H9 (cell line): ENCODE measurements at regions not wholly inside any gene's neighbourhood (a gene's known extent, or its start where the extent isn't known, plus 50 kb on each side); places are given as distances from the start of the nearest gene placed in this dataset.

ENCODE experiments used
- DNase-seq: peaks from one replicate; pipeline ENCODE4 v3.0.0-alpha.2; 2017
- H2AFZ ChIP-seq: one replicate; pipeline ENCODE4 v1.6.1; 2013; ENCODE audit warnings: mild to moderate bottlenecking, low read length, control low read depth, moderate library complexity
- H2AK5ac ChIP-seq: 2 replicates; pipeline ENCODE4 v1.6.1; 2013; ENCODE audit warnings: low read length, control low read depth, mixed read lengths; ENCODE audit not compliant: insufficient read length
- H2BK120ac ChIP-seq: one replicate; pipeline ENCODE4 v1.6.1; 2013; ENCODE audit warnings: low read depth, mild to moderate bottlenecking, low read length, control low read depth, inconsistent platforms; ENCODE audit not compliant: poor library complexity, severe bottlenecking
- H2BK12ac ChIP-seq: 2 replicates; pipeline ENCODE4 v1.6.1; 2013; ENCODE audit warnings: low read length, control low read depth, mixed read lengths, low read depth; ENCODE audit not compliant: insufficient read length
- H2BK15ac ChIP-seq: 2 replicates; pipeline ENCODE4 v1.6.1; 2013; ENCODE audit warnings: low read depth, low read length, control low read depth
- H2BK20ac ChIP-seq: one replicate; pipeline ENCODE4 v1.6.1; 2013; ENCODE audit warnings: low read depth, mild to moderate bottlenecking, low read length, control low read depth, inconsistent platforms; ENCODE audit not compliant: poor library complexity, severe bottlenecking
- H2BK5ac ChIP-seq: 2 replicates; pipeline ENCODE4 v1.6.1; 2013; ENCODE audit warnings: low read length, control low read depth, mixed read lengths; ENCODE audit not compliant: insufficient read length
- H3K14ac ChIP-seq: 2 replicates; pipeline ENCODE4 v1.6.1; 2013; ENCODE audit warnings: low read length, control low read depth; ENCODE audit not compliant: insufficient read depth
- H3K18ac ChIP-seq: 2 replicates; pipeline ENCODE4 v1.6.1; 2013; ENCODE audit warnings: low read depth, mild to moderate bottlenecking, mixed read lengths, low read length, control low read depth; ENCODE audit not compliant: insufficient read length
- H3K23ac ChIP-seq: 2 replicates; pipeline ENCODE4 v1.6.1; 2013; ENCODE audit warnings: low read length, control low read depth, mixed read lengths, low read depth; ENCODE audit not compliant: insufficient read length
- H3K23me2 ChIP-seq: 2 replicates; pipeline ENCODE4 v1.6.1; 2013; ENCODE audit warnings: low read depth, mild to moderate bottlenecking, mixed read lengths, low read length, control low read depth; ENCODE audit not compliant: insufficient read length, poor library complexity, severe bottlenecking
- H3K27ac ChIP-seq: 2 replicates; pipeline ENCODE4 v1.5.1; 2013; ENCODE audit warnings: low read length, control low read depth, mixed read lengths, low read depth; ENCODE audit not compliant: insufficient read length
- H3K27me3 ChIP-seq: 2 replicates; pipeline ENCODE4 v1.6.1; 2013; ENCODE audit warnings: low read length, control low read depth, inconsistent platforms; ENCODE audit not compliant: insufficient read depth
- H3K4ac ChIP-seq: 2 replicates; pipeline ENCODE4 v1.6.1; 2013; ENCODE audit warnings: low read depth, mild to moderate bottlenecking, control low read depth, inconsistent platforms, low read length, moderate library complexity
- H3K4me1 ChIP-seq: 2 replicates; pipeline ENCODE4 v1.6.1; 2013; ENCODE audit warnings: low read length, control low read depth, inconsistent platforms; ENCODE audit not compliant: insufficient read depth
- H3K4me2 ChIP-seq: 2 replicates; pipeline ENCODE4 v1.6.1; 2013; ENCODE audit warnings: low read length, control low read depth, mixed read lengths; ENCODE audit not compliant: insufficient read length, insufficient read depth
- H3K56ac ChIP-seq: 2 replicates; pipeline ENCODE4 v1.6.1; 2013; ENCODE audit warnings: low read depth, mild to moderate bottlenecking, mixed read lengths, low read length, control low read depth; ENCODE audit not compliant: insufficient read length
- H3K79me1 ChIP-seq: 2 replicates; pipeline ENCODE4 v1.6.1; 2013; ENCODE audit warnings: low read depth, mild to moderate bottlenecking, moderate library complexity, low read length, control low read depth, inconsistent platforms; ENCODE audit not compliant: insufficient read depth, poor library complexity, severe bottlenecking
- H3K79me2 ChIP-seq: 2 replicates; pipeline ENCODE4 v1.6.1; 2013; ENCODE audit warnings: low read length, control low read depth, inconsistent platforms; ENCODE audit not compliant: insufficient read depth
- H3K9ac ChIP-seq: 2 replicates; pipeline ENCODE4 v1.6.1; 2013; ENCODE audit warnings: low read length, control low read depth, mixed read lengths; ENCODE audit not compliant: insufficient read length; ENCODE audit errors: extremely low read depth
- H3K9me3 ChIP-seq: one replicate; pipeline ENCODE4 v1.6.1; 2013; ENCODE audit warnings: low read depth, low read length, inconsistent platforms; ENCODE audit not compliant: control insufficient read depth
- H3T11ph ChIP-seq: one replicate; pipeline ENCODE4 v1.6.1; 2013; ENCODE audit warnings: mild to moderate bottlenecking, low read length, control low read depth, inconsistent platforms
- H4K20me1 ChIP-seq: one replicate; pipeline ENCODE4 v1.6.1; 2013; ENCODE audit not compliant: control insufficient read depth, insufficient read length, insufficient read depth
- H4K5ac ChIP-seq: 2 replicates; pipeline ENCODE4 v1.6.1; 2013; ENCODE audit warnings: low read depth, mild to moderate bottlenecking, mixed read lengths, low read length, control low read depth; ENCODE audit not compliant: insufficient read length
- H4K8ac ChIP-seq: replicated peaks from 2 replicates; pipeline ENCODE4 v1.6.1; 2013; ENCODE audit warnings: low read length, control low read depth, mixed read lengths, low read depth; ENCODE audit not compliant: insufficient read length
- H4K91ac ChIP-seq: 2 replicates; pipeline ENCODE4 v1.6.1; 2013; ENCODE audit warnings: low read depth, mild to moderate bottlenecking, moderate library complexity, mixed read lengths, low read length, control low read depth; ENCODE audit not compliant: insufficient read length
- H3K27ac Mint-ChIP-seq, 3 experiments: 2 replicates in 2 of 3; 3 replicates in 1 of 3; pipeline ENCODE4 v1.8.0; 2020 to 2021; ENCODE audit warnings: mixed read lengths in 3 of 3, mild to moderate bottlenecking in 1 of 3, moderate library complexity in 1 of 3
- H3K27me3 Mint-ChIP-seq: 2 replicates; pipeline ENCODE4 v1.8.0; 2021; ENCODE audit warnings: low read depth, mild to moderate bottlenecking, moderate library complexity, mixed read lengths
- H3K36me3 Mint-ChIP-seq, 3 experiments: 2 replicates in 2 of 3; 3 replicates in 1 of 3; pipeline ENCODE4 v1.8.0; 2020 to 2021; ENCODE audit warnings: low read depth in 3 of 3, mixed read lengths in 3 of 3; ENCODE audit not compliant: insufficient read depth in 1 of 3
- H3K4me1 Mint-ChIP-seq, 2 experiments: 2 replicates each; pipeline ENCODE4 v1.8.0; 2020; ENCODE audit warnings: mixed read lengths in 2 of 2
- H3K4me3 Mint-ChIP-seq, 2 experiments: 2 replicates in 1 of 2; 3 replicates in 1 of 2; pipeline ENCODE4 v1.8.0; 2020 to 2021; ENCODE audit warnings: mild to moderate bottlenecking in 2 of 2, mixed read lengths in 2 of 2, moderate library complexity in 1 of 2
- H3K9me3 Mint-ChIP-seq, 2 experiments: 2 replicates in 1 of 2; 3 replicates in 1 of 2; pipeline ENCODE4 v1.8.0; 2020; ENCODE audit warnings: mild to moderate bottlenecking in 2 of 2, mixed read lengths in 2 of 2, moderate library complexity in 1 of 2
- WGBS: extraction: QIAGEN DNeasy Blood & Tissue Kit; methylation state at CpG from one replicate; pipeline ENCODE4 v1.1.7; 2013; ENCODE audit warnings: missing lambda C conversion rate, low lambda C conversion rate, mixed read lengths; ENCODE audit not compliant: insufficient read length; ENCODE audit errors: extremely low coverage; 5-methylcytosine and 5-hydroxymethylcytosine counted together
- TF ChIP-seq, protein P1 (sequence below): fragments of 200-600 bp; sonication (generic); conservative IDR thresholded peaks from 3 replicates; pipeline ENCODE4 v1.8.0; 2021; ENCODE audit warnings: antibody characterized with exemption, mild to moderate bottlenecking

DNA sequence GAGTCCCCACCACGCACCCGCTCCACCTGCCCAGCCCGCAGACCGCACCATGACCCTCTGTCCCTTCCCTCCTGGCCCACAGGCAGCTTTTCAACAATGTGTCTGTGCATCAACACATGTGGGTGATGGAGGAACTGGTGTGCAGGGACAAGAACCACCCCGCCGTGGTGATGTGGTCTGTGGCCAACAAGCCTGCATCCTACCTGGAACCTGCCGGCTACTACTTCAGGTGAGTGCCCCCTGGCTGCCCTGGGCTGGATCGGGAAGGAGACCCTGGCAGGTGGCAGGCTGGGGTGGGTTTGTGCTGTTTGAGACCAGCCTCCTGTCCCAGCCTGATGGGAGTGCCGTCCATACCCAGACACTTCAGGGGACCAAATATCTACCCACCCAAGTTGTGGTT lies 69.6 kb downstream of the ZNF727 start:
- Histone ChIP-seq H3K27me3 (no peaks in the 10 kb centered on the region), H2BK15ac (no peak overlapping the region), H4K5ac (no peak overlapping the region), H4K91ac (no peak overlapping the region), H3K23ac (no peak overlapping the region), H2BK120ac (no peak overlapping the region), H2BK12ac (no peak overlapping the region), H2AK5ac (no peak overlapping the region), H3K18ac (no peak overlapping the region), H3K9ac (no peak overlapping the region), H3K4me2 (no peak overlapping the region), H3K27ac (no peak overlapping the region), H2BK5ac (no peak overlapping the region), H3K79me1 (no peaks in the 10 kb centered on the region), H2AFZ (no peak overlapping the region), H4K8ac (no peak overlapping the region), H3T11ph (no peak overlapping the region), H3K9me3 (peaks cover 62% of the 10 kb centered on the region), H2BK20ac (no peak overlapping the region), H3K4ac (no peak overlapping the region), H3K14ac (no peak overlapping the region), H3K56ac (no peak overlapping the region), H3K23me2 (no peaks in the 10 kb centered on the region), H4K20me1 (no peaks in the 10 kb centered on the region), H3K4me1 (no peaks in the 10 kb centered on the region), H3K79me2 (no peaks in the 10 kb centered on the region)
- peaks cover 9 to 19% (median 9%) of the 10 kb centered on the region in 3 experiments; a peak in 6 of 7 replicates for H3K36me3 Mint-ChIP-seq
- H3K27me3 Mint-ChIP-seq, result peaks cover 2% of the 10 kb centered on the region
- no peak overlapping the region for H3K27ac Mint-ChIP-seq
- H3K4me1 Mint-ChIP-seq, result no peaks in the 10 kb centered on the region
- no peak overlapping the region for H3K4me3 Mint-ChIP-seq
- WGBS, result no CpG with 5 or more reads among the region's 9 CpGs
- no peak for DNase-seq
- TF ChIP-seq, protein P1, sequence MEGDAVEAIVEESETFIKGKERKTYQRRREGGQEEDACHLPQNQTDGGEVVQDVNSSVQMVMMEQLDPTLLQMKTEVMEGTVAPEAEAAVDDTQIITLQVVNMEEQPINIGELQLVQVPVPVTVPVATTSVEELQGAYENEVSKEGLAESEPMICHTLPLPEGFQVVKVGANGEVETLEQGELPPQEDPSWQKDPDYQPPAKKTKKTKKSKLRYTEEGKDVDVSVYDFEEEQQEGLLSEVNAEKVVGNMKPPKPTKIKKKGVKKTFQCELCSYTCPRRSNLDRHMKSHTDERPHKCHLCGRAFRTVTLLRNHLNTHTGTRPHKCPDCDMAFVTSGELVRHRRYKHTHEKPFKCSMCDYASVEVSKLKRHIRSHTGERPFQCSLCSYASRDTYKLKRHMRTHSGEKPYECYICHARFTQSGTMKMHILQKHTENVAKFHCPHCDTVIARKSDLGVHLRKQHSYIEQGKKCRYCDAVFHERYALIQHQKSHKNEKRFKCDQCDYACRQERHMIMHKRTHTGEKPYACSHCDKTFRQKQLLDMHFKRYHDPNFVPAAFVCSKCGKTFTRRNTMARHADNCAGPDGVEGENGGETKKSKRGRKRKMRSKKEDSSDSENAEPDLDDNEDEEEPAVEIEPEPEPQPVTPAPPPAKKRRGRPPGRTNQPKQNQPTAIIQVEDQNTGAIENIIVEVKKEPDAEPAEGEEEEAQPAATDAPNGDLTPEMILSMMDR, result no peak
- H3K9me3 Mint-ChIP-seq, result peaks cover 59 to 64% of the 10 kb centered on the region in 2 experiments
